Kidney (tissue), 13 donors: ENCODE measurements at regions not wholly inside any gene's neighbourhood (a gene's known extent, or its start where the extent isn't known, plus 50 kb on each side); places are given as distances from the start of the nearest gene placed in this dataset.

Experiments used
- DNase-seq, 5 donors: peaks; one replicate each; pipeline ENCODE4 v3.0.0-alpha.2; 2013 to 2020
- FAIRE-seq: peaks from 2 replicates; lab custom pipeline; 2012; peaks lifted over from hg19 to GRCh38; lab: Jason Lieb, UNC
- H3K27ac ChIP-seq, 2 donors: one replicate each; pipeline ENCODE4 v1.7.0; 2013; ENCODE audit warnings: low read depth in 2 of 2, low read length in 2 of 2, inconsistent platforms in 1 of 2
- H3K27me3 ChIP-seq: one replicate; pipeline ENCODE4 v1.7.1; 2013; ENCODE audit warnings: low read length, inconsistent platforms; ENCODE audit not compliant: control insufficient read depth, insufficient read depth
- H3K36me3 ChIP-seq, 3 donors: one replicate each; pipeline versions ENCODE4 v1.7.0 to v1.7.1; 2013; ENCODE audit warnings: low read length in 3 of 3, control low read depth in 1 of 3, inconsistent platforms in 1 of 3; ENCODE audit not compliant: insufficient read depth in 3 of 3, control insufficient read depth in 2 of 3
- H3K4me1 ChIP-seq, 3 donors: one replicate each; pipeline versions ENCODE4 v1.7.0 to v1.7.1; 2013; ENCODE audit warnings: low read length in 3 of 3, inconsistent platforms in 1 of 3, low read depth in 1 of 3; ENCODE audit not compliant: control insufficient read depth in 2 of 3, insufficient read depth in 2 of 3
- H3K4me3 ChIP-seq, 3 donors: one replicate each; pipeline versions ENCODE4 v1.7.0 to v1.8.1; 2013; ENCODE audit warnings: low read length in 3 of 3, control low read depth in 1 of 3, inconsistent platforms in 1 of 3
- H3K9ac ChIP-seq, 3 donors: one replicate each; pipeline versions ENCODE4 v1.7.0 to v1.7.1; 2013; ENCODE audit warnings: low read length in 3 of 3, control low read depth in 1 of 3, inconsistent platforms in 1 of 3
- H3K9me3 ChIP-seq, 3 donors: one replicate each; pipeline versions ENCODE4 v1.7.0 to v1.7.1; 2013; ENCODE audit warnings: low read length in 3 of 3, control low read depth in 1 of 3, inconsistent platforms in 1 of 3; ENCODE audit not compliant: control insufficient read depth in 2 of 3, insufficient read depth in 1 of 3
- CTCF ChIP-seq: IDR thresholded peaks from 3 replicates; pipeline ENCODE4 v1.5.1; 2012; ENCODE audit warnings: mild to moderate bottlenecking, moderate library complexity, borderline replicate concordance; ENCODE audit not compliant: insufficient read depth; ENCODE audit errors: extremely low read depth
- intact Hi-C: fragments of 100-400 bp; cut with DNase I; formaldehyde crosslinking; loops from one replicate; pipeline ENCODE4 v1.11.1; 2022
- donor health status: control.
- donor health status: control.
- donor health status: control.
- donor health status: control.
- donor health status: control.
- donor health status: DM: yes; HTN: yes; CAD: no.
- donor health status: Normal renal cell carcinoma (clear cell type).

DNA sequence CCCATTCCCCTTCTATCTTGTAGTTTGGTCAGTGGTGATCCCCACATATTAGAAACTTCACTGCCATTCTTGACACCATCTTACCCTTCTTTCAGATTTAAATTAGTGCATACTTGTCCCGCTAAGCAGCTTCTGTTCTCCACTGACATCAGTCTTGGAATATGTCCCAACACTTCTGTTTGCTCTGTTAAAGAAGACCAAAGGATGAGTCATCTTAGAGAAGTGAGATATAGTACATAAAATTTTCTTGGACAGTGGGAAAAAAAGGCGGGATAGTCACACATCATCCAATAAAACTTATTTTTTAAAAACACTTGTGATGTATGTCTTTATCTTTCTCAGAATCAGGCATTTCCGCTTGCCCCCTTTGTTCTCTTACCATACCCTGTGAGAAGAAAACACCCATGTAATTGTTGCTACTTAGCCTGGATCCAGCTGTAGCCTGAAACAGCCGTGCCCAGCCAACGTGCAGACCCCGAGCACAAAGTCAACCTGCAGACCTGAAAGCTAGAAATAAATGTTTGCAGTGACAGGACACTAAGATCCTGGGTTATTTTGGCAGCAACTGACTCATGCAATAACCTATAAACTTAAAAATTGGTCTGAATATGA, 100.1 kb upstream of the PDE3A start:
- Histone ChIP-seq H3K9ac (no peak overlapping the region), H3K27me3 (no peaks in the 10 kb centered on the region), H3K27ac (no peak overlapping the region), H3K4me1 (no peaks in the 10 kb centered on the region), H3K36me3 (no peaks in the 10 kb centered on the region), H3K4me3 (no peak overlapping the region), H3K9me3 (no peaks in the 10 kb centered on the region)
- no peak for DNase-seq
- intact Hi-C loops: no loop called here
- TF ChIP-seq CTCF: no peak
- FAIRE-seq: no peak

GRCh38 chr12:20268771-20269170, 99.6 kb upstream of the PDE3A start:
- intact Hi-C loops: no loop called here
- FAIRE-seq: no peak
- H3K27me3 ChIP-seq: no peaks in the 10 kb centered on the region
- no peaks in the 10 kb centered on the region for H3K36me3 ChIP-seq
- H3K4me1 ChIP-seq: no peaks in the 10 kb centered on the region
- no peak for DNase-seq
- H3K4me3 ChIP-seq: no peak overlapping the region
- H3K27ac ChIP-seq: no peak overlapping the region
- no peaks in the 10 kb centered on the region for H3K9me3 ChIP-seq
- H3K9ac ChIP-seq: no peak overlapping the region
- no peak for TF ChIP-seq CTCF

DNA sequence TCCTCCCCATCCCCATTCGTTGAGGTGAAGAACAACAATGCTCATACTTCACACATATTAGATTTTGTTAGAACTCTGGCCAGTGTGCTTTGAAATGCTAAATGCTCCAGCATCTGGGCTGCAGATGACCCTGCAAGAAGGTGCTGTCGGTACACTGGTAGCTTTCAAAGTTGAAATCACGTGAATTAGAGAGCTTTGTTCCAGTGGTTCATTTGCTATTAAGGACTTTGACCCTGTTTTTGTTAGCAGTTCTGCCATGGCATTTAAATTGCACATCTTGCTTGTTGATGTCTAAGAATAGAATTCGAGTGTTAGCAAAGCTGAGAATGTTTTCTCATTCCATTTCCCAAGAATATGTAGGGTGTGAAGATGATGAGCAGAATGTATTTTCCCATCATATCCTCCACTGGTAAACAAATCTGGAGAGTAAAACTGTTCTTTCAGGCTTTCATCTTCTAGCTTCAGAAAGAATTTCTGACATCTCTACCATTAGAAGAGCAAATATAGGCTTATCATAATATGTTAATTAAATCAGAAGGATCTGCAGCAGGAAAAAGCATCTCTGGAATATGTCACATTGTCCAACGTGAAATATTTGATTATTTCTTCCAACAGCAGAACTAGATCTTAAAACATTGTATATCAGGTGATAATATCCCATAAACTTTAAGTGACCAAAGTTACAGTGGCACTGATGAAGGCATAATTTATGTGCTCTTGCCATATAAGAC, 98.8 kb upstream of the PDE3A start:
- no peak overlapping the region for H3K9ac ChIP-seq
- no peak for TF ChIP-seq CTCF
- H3K36me3 ChIP-seq: no peaks in the 10 kb centered on the region
- H3K27me3 ChIP-seq: no peaks in the 10 kb centered on the region
- H3K4me1 ChIP-seq: no peaks in the 10 kb centered on the region
- DNase-seq: no peak
- H3K27ac ChIP-seq: no peak overlapping the region
- FAIRE-seq: no peak
- H3K9me3 ChIP-seq: no peaks in the 10 kb centered on the region
- H3K4me3 ChIP-seq: no peak overlapping the region
- intact Hi-C loops: no loop called here
